HG03520 (cell line): ENCODE measurements at regions not wholly inside any gene's neighbourhood (a gene's known extent, or its start where the extent isn't known, plus 50 kb on each side); places are given as distances from the start of the nearest gene placed in this dataset.

Experiments
- ATAC-seq: cut with Tn5 transposase; IDR thresholded peaks from one replicate; pipeline ENCODE4 v1.9.1; 2021; ENCODE audit warnings: mild to moderate bottlenecking, moderate library complexity; ENCODE audit not compliant: unreplicated experiment

DNA sequence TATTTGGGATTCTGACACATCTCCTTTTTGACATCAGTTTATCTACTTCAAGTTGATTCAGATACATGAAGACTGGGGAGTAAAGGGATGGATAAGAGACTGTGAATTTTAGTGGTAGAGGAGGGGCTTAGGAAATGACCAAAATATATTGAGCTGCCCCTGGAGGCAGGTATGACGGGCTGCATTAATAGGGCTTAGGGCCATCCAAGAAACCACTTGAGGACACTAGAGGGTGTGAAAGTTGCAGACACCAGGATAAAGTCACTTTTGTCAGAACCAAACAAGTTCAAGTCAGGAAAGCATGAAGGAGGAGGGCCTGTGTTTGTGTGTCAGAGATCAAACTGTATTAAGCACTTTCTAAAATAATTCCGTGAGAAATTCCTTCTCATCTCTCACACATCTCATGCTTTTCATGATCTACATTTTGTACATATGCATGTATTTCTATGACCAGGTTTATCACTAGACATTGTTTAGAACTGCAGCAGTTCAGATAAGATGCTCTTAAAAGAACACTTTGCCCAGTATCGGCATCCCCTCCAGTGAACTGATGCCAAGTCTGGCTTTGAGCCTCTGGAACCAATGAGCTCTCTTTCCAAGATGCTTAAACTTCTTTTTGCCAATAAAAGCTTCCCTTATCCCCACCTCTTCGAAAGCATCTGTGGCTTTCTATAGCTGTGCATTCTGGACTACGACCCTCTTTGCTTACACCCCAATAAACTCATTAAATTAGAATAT, 136.9 kb downstream of the SLC38A1 start:
- ATAC-seq, result no peak

DNA sequence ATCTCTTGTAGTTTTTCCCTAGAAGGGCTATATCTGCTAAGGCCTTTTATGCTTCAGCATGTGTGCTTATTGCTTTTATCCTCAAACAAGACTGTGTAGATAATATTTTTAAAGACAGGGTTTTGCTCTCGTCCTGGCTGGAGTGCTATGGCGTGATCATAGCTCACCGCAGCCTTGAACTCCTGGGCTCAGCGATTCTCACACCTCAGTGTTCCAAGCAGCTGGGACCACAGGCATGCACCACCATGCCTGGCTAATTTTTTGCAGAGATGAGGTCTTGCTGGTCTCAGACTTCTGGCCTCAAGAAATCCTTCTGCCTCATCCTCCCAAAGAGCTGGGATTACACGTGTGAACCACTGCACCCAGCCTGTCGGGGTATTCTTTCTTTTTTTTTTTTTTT, 137.3 kb upstream of the SCAF11 start:
- ATAC-seq, result no peak

DNA sequence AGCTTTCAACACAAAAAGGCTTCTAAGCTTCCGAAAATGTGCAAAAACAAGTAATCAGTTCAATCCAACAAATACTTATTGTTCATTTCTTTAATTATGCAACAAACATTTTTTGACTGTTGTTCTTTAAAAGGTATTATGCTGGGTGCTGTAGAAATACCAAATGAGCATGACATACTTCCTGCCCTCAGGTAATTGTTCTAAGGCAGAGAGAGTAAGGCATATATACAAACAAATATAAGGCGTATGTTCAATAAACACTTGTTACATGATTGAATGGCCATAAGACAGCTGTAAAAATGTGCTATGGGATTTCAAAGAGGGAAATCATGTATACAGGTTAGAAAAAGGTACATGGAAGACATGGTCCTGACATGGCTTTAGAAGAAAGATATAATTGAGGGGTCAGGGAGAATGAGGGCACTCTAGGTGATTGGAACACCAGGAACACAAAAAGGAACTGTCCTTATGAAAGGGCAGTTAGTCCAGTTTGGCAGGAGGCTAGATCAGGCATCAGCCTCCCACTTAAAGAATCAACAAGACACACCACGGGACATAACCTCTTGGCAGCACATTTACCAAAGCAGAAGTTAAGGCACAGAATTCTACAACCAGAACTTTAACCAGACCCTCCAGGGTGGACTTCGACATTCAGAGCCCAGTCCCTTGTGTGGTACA, 135.8 kb upstream of the SCAF11 start:
- no peak for ATAC-seq

DNA sequence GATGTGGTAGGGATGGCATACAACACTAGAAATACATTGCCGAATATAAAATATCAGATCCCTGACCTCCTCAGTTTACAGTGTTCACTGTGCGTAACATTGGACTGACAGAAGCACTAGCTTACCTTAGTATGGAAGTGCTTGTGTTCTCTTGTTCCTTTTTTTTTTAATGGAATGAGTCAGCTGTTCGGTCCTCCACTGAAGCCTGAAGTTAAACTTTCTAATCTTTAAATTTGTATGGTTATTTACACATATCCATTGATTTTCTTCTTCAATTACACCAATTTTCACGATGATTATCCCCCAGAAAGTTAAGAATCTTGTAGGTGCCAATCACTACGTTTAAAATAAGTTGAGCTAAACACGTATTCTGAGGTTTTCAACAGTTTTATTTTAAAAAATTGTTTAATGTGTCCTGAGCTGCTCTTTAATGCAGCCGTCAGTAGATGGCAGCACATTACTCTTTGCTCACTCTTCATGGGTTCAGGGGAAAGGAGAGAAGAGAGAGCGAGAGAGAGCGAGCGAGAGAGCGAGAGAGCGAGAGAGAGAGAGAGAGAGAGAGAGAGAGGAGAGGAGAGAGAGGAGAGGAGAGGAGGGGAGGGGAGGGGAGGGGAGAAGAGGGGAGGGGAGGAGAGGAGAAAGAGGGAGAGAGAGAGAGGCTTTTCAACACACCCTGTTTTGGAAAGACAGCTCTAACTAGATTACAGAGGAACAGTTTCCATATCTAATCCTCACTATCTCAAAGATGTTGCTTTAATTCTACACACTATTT, 134.7 kb upstream of the SCAF11 start:
- peak; percentile 77 for ATAC-seq

DNA sequence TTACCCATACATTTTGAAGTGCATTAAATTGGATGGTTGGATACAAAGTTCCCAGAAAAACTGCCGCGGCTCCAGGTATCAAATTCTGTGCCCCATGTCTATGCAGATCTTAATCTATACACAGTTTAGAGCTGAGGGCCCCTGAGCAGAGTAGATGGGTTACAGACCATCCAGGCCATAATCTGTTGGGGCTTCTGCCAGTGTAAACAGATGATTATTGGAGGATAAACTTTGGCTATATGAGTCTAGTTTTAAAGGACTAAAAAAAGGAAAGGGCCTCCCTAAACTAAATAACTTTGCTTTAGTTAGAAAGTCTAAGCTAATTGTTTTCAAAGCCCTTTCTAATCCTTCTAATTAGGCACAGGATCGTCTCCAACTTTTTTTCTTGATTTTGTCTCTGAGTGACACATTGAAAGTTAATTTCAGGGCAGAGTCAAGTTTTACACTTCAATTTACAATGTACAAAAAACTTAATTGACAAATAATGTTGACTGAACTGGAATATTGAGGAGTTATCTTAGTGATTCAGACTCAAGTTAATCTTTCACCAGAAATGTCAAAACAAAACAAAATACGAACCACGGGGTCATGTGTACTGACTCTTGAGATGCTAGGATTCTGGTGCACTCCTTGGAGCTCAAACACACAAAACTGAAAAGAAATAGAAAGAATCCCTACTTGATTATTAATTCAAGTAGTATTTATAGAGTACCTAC, 133.9 kb upstream of the SCAF11 start:
- no peak for ATAC-seq

DNA sequence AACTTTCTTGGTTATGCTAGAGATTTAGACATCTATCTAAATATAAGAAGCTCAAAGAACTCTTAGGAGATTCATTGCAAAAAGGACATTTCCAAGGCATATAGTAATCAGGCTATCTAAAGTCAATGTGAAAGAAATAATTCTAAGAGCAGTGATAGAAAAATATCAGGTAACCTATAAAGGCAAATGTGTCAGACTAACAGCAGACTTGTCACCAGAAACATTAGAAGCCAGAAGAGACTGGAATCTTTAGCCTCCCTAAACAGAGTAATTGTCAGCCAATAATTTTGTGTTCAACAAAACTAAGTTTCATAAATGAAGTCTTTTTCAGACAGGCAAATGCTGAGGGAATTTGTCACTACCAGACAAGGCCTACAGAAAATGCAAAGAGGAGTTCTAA, 122.0 kb upstream of the SCAF11 start:
- no peak for ATAC-seq

DNA sequence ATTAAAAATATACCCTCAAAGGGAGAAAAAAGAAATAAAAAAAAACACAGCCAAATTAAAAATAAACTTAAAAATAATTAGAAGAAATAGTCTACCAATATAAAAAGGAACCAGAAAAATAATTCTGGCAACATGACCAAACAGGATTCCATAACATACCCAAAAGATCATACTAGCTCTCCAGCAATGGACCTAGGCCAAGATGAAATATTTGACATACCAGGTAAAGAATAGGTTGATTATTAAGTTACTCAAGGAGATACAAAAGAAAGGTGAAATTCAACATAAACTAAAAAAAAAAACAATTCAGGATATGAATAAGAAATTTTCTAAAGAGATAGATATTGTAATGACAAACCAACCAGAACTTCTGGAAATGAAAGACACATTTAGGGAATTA, 121.3 kb upstream of the SCAF11 start:
- ATAC-seq, result no peak

DNA sequence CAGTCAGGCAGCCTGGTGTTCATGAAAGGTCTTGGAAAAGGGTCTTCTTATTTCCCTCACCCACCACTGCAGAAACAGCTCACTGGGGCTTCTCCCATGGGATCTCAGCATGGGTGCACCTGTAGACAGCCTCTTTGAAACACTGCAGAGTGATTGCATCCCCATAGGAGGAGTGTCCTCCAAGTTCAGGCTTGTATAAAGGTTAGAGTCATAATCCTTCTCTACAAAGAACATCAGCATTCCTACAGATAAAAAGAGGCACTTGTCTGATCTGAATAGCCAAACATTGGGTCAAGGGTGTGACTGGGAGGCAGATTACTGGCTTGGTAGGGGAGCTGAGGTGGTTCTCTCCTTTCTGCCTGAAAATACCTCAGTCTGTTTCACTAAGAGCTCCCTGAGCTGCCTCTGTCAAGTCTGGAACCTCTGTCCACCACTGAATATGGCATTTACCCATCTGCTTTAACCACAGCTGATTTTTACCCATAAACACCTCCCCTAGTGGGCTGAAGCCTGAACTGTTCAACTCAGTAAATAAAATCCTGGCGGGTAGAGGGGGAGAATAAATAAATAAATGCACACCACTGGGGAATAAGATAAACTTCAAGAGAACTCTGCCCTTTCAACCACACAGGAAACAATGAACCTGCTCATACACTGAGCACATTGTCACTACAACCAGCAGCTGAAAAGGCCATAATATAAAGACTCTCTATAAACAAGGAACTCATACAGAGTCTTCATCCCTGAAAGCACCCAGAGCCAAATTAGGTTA, 120.7 kb upstream of the SCAF11 start:
- no peak for ATAC-seq

DNA sequence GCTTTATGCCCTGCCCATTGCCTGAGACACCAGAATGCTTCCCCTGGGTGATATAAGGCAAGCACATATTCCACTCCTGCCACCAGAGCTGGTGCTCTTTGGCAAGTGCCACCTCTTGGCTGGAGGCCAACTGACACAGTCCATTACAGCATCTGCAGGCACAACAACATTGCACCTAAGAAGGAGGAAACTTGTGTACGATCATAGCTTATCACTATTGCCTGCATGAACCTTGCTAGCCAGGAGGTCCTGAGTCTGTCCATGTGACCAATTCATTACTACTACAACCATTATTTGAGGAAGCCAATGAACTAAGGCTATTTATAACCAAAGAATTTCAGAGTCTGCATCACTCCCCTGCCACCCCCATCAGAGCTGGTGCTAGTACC, 119.8 kb upstream of the SCAF11 start:
- no peak for ATAC-seq

DNA sequence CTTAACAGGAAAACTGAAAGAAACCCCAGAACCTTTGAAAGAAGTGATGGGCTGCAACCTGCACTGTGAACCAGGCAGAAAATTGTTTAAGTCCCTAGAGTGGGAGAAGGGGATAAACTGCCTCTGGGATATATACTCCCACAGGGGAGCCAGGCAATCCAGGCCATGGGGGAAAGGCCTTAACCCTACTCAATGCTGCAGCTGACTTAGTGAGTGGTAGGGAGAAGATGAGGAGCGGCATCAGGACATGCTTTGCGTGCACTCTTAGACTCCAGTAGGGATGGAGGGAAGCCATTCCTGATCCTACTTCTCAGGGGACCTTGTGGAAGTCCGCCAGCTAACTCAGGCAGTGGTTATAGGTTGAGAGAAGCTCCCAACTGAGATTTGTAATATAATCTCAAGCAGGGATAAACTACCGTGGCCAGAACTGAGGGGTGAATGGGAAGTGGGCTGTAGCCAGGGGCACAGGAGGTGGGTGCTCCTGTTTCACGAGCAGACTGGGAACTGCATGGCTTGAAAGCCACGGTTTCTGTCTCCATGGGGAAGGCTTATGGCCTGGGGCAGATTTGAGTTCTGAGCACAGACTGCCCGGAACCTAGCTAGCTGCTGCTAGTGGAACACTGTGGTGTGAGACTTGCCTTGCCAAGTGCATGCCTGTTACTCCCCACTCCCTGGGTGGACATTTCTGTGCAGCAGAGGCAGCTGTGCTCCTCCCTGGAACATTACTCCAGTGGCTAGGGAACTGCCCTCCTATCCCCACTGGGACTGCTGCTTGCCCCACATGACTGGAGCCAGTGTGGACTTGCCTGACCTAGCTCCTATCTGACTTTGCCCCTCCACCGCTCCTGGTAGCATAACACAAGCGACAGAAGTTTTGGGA, 119.2 kb upstream of the SCAF11 start:
- ATAC-seq, result no peak

DNA sequence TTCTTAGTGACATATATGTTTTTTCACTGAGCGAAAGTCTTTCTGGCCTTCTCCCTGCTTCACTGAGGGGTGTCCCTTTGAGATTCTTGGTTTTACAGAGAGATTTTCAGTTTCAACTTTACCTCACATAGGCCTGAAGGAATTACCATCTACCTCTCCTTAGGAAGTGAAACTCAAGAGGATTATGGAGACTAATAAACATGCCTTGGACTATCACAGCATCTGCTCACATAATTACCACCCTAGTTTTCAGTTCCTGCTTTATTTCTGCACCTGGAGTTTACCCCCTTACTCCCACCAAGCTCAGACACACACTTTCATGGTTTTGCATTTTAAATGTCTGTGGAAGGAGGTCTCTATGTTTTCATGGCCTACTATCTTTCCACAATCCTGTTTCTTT, 118.3 kb upstream of the SCAF11 start:
- peak; percentile 77 for ATAC-seq

DNA sequence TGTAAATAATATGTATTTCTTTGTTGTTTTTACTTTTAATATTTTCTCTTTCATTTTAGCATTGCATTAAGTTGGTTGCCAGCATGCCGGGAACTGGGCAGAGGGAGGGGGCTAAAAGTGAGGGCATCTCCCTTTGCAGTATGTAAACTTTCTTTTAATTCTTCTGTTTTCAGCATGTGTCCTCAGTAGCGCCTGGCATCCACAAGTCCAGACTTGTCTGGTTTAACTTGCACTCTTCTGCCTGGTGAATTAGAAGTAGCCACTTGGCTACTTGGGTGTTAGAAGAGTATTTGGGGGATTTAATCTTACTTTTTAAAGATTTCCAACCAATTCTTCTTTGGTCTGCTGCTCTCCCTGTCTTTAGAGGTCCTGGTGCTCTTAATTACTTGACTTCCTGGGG, 117.2 kb upstream of the SCAF11 start:
- ATAC-seq, result no peak

DNA sequence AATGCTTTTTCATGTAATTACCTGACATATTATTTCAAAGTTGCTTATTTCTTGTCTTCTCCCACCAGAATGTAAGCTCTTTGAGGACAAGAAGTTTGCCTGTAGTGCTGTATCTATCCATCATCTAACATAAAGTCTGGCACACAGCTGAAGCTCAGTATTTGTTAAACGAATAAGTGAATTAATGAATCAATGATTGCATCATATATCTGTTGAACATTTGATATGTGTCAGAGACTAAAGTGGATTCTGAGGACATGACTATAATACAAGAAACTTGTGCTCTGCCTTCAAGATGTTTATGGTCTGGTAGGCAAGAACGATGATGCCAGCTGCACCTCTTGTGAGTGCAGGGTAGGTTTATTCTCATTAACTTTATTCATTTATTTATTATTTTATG, 115.4 kb upstream of the SCAF11 start:
- ATAC-seq, result no peak

DNA sequence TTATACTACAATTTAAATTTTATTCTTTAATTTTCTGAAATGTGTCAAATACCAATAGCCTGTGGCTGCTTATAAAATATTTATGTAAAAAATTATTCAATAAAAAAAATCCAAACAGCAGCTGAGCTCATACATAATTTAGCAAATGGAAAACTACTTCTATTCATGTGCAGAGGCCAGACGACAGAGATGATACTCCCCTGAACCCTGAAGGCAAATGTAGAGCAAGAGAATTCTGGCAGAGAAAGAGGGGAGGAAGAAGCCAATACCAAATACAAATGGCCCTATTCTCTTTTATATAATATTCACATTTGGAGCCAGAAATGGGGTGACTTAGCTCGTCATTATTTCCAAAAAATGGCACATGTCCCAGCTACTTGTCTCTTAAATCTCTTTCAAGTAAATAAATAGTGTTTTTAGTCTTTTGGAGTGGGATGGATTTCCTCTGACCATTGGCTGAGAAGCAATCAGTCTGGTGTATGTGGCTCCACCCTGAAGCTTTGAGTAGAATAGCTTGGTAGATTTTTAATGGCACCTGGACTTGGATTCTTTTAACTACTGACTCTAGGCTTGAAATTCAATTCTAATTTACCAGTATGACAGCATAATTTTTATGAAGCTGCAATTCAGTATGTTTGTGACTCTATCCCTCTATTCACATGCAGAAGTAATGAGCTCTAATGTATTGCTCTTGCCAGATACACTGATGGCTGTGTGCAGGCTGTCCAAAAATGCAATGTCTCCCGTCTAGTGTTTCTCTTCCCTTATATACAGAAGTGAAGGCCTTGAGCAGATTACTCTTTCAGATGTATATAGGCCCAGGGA, 113.4 kb upstream of the SCAF11 start:
- no peak for ATAC-seq

DNA sequence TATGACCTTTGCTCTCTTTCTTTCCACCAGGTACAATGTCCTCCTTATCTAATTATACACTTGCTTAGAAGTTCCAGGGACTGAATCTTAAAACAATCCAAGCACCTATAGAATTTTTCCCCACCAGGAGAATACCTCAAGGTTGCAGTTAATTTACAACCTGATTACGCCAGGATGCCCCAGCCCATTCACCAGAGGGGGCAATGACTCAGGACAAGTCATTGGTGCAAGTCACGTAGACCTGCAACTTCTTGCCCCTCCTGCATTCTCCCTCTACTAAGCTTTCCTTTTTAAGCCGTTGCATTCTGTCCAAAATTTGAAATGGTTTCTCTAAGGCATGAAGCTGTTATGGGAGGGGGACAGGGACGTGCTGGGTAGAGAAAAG, 111.1 kb upstream of the SCAF11 start:
- no peak for ATAC-seq

DNA sequence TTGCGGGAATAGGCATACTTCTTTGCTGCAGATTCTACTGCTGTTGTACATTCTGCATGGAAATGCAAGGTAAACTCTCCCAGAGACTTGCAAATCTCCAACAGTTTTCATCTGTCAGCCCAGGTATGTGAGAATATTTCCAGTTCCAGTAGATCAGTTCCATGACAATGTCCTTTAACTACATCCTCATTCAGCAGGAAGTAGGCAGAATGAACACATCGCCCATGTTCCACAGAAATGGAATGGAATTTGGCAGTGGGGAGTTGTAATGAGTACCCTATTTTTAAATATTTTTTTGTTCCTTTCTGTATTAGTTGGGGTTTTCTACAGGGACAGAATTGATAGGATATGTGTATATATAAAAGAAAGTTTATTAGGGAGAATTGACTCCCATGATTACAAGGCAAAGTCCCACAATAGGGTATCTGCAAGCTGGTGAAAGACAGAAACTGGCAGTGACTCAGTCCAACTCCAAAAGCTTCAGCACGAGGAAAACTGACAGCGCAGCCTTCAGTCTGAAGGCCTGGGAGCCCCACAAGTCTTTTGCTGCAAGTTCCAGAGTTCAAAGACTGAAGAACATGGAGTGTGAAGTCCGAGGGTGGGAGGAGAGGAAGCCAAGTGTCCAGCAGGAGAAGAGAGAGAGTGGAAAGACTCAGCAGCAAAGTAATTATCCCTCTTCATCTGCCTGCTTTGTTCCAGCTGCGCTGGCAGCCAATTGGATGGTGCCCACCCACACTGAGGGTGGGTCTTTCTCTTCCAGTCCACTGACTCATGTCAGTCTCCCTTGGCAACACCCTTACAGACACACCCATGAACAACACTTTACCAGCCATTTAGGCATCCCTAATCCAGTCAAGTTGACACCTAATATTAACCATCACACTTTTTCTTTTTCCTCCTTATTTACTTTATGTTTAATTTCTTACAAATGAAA, 110.4 kb upstream of the SCAF11 start:
- no peak for ATAC-seq

DNA sequence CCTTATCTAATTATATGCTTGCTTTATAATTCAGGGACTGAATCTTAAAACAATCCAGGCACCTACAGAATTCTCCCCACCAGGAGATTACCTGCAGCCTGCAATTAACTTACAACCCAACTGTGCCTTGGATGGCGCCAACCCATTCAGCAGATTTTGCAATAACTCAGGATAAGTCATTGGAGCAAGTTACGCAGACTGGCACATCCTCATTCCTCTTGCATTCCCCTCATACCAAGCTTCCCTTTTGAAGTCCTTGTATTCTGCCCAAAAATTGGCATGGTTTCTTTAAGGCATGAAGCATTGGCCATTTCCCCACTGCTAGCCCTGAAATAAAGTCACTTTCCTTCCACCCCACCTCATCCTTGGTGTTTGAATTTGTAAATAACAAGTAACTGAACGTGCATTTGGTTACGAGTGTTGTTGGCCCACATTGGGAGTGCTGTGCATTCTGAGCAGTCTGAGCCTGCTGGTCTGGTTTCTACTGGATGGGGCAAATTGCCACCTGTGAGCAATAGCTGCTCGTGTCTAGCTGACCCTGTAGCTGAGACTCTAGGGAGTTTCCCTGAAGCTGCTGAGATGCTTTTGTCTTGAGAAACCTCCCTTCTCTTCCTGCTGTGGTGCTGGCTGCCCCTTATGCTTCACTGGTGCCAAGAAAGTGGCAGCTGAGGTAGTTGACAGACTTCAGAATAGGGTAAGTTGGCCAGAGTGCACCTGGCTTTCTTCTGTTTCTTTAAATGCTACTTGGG, 99.2 kb upstream of the SCAF11 start:
- ATAC-seq, result no peak
